B cell (primary cell): ENCODE measurements at regions not wholly inside any gene's neighbourhood (a gene's known extent, or its start where the extent isn't known, plus 50 kb on each side); places are given as distances from the start of the nearest gene placed in this dataset.
A peak's percentile ranks its signal among the peaks of the same experiment; 100 is the strongest.

ENCODE experiments used
- ATAC-seq: fragments of 200-7000 bp; cut with Tn5 transposase; one replicate; pipeline ENCODE4 v1.10.0; 2021; ENCODE audit warnings: low read depth, mild to moderate bottlenecking, moderate number of reproducible peaks, moderate library complexity
- CTCF ChIA-PET: fragments of 350-600 bp; sonication (Branson Sonifier 250); formaldehyde crosslinking; loops from one replicate; lab custom pipeline; 2021; ENCODE audit warnings: antibody characterized with exemption, inconsistent platforms; lab: Charles Lee
- POLR2A ChIA-PET: fragments of 350-600 bp; sonication (Branson Sonifier 250); formaldehyde crosslinking; loops from one replicate; lab custom pipeline; 2021; ENCODE audit warnings: antibody characterized with exemption; lab: Charles Lee
- DNase-seq: peaks from one replicate; pipeline ENCODE4 v3.0.0; 2013
- H2AFZ ChIP-seq: 2 replicates; pipeline ENCODE4 v1.6.1; 2012; ENCODE audit warnings: mild to moderate bottlenecking, low read depth, low read length; ENCODE audit not compliant: insufficient read depth, poor library complexity, severe bottlenecking
- H3K27ac ChIP-seq, 2 donors: 1 replicate in 1 of 2; 2 replicates in 1 of 2; pipeline ENCODE4 v1.5.1; 2012 to 2013; ENCODE audit warnings: low read length in 2 of 2, mild to moderate bottlenecking in 2 of 2, moderate library complexity in 1 of 2
- H3K27me3 ChIP-seq, 4 experiments: fragments of 200-600 bp in 1 of 4; sonication (generic) in 1 of 4; replicated peaks in 1 of 4; 1 replicate in 2 of 4; 2 replicates in 2 of 4; pipeline versions ENCODE4 v1.6.1 to v1.7.0; 2013 to 2016; ENCODE audit warnings: low read length in 3 of 4, mild to moderate bottlenecking in 2 of 4, mixed read lengths in 1 of 4, moderate library complexity in 1 of 4; ENCODE audit not compliant: insufficient read depth in 4 of 4, control insufficient read depth in 3 of 4; ENCODE audit errors: control extremely low read depth in 1 of 4
- H3K36me3 ChIP-seq, 2 experiments: replicated peaks in 1 of 2; 1 replicate in 1 of 2; 2 replicates in 1 of 2; pipeline versions ENCODE4 v1.6.1 to v1.7.1; 2013; ENCODE audit warnings: low read length in 1 of 2; ENCODE audit not compliant: insufficient read depth in 2 of 2, control insufficient read depth in 1 of 2; ENCODE audit errors: control extremely low read depth in 1 of 2, extremely low read depth in 1 of 2
- H3K4me1 ChIP-seq, 2 donors: fragments of 200-600 bp in 1 of 2; sonication (generic) in 1 of 2; 1 replicate in 1 of 2; 2 replicates in 1 of 2; pipeline versions ENCODE4 v1.5.1 to v1.6.1; 2013 to 2017; ENCODE audit warnings: low read length in 2 of 2; ENCODE audit not compliant: control insufficient read depth in 2 of 2, insufficient read depth in 2 of 2
- H3K4me2 ChIP-seq: replicated peaks from 2 replicates; pipeline ENCODE3; 2012; ENCODE audit warnings: mild to moderate bottlenecking, low read depth, low read length; ENCODE audit not compliant: poor library complexity, severe bottlenecking
- H3K4me3 ChIP-seq, 5 experiments: fragments of 200-600 bp in 1 of 5; sonication (generic) in 1 of 5; 1 replicate in 3 of 5; 2 replicates in 2 of 5; pipeline versions ENCODE4 v1.5.1 to v1.7.0; 2011 to 2016; ENCODE audit warnings: low read length in 4 of 5, mild to moderate bottlenecking in 4 of 5, low read depth in 2 of 5, control low read depth in 1 of 5, moderate library complexity in 1 of 5; ENCODE audit not compliant: insufficient read depth in 1 of 5; ENCODE audit errors: control extremely low read depth in 1 of 5, extremely low read depth in 1 of 5
- H3K79me2 ChIP-seq: fragments of 200-600 bp; sonication (generic); one replicate; pipeline ENCODE4 v1.6.0; 2016; ENCODE audit warnings: low read length; ENCODE audit not compliant: control insufficient read depth, insufficient read depth
- H3K9ac ChIP-seq: fragments of 200-600 bp; sonication (generic); 2 replicates; pipeline ENCODE4 v1.6.1; 2017; ENCODE audit warnings: mild to moderate bottlenecking, low read length, moderate library complexity
- H3K9me3 ChIP-seq, 3 donors: one replicate each; pipeline versions ENCODE4 v1.6.1 to v1.7.1; 2013; ENCODE audit warnings: low read length in 2 of 3; ENCODE audit not compliant: control insufficient read depth in 2 of 3, insufficient read depth in 1 of 3; ENCODE audit errors: control extremely low read depth in 1 of 3
- H4K20me1 ChIP-seq: 2 replicates; pipeline ENCODE4 v1.6.0; 2012; ENCODE audit warnings: mild to moderate bottlenecking, low read length; ENCODE audit not compliant: insufficient read depth, control insufficient read depth, poor library complexity, severe bottlenecking
- H3K27ac Mint-ChIP-seq: one replicate; pipeline ENCODE4 v1.8.0; 2021; ENCODE audit warnings: mixed read lengths
- H3K27me3 Mint-ChIP-seq: one replicate; pipeline ENCODE4 v1.8.0; 2021; ENCODE audit warnings: mixed read lengths
- H3K4me1 Mint-ChIP-seq: one replicate; pipeline ENCODE4 v1.8.0; 2021; ENCODE audit warnings: mixed read lengths
- H3K4me3 Mint-ChIP-seq: one replicate; pipeline ENCODE4 v1.8.0; 2021; ENCODE audit warnings: mixed read lengths
- H3K9me3 Mint-ChIP-seq: one replicate; pipeline ENCODE4 v1.8.0; 2022; ENCODE audit warnings: mixed read lengths; ENCODE audit not compliant: insufficient read depth
- EZH2 ChIP-seq: IDR thresholded peaks from 2 replicates; pipeline ENCODE4 v1.6.1; 2012; ENCODE audit warnings: borderline replicate concordance, low read depth, mild to moderate bottlenecking, moderate library complexity, low read length; ENCODE audit not compliant: insufficient read depth, poor library complexity, severe bottlenecking
- WGBS: methylation state at CpG from one replicate; pipeline ENCODE4 v1.1.5; 2013; ENCODE audit warnings: missing lambda C conversion rate; ENCODE audit not compliant: insufficient coverage; 5-methylcytosine and 5-hydroxymethylcytosine counted together
- intact Hi-C: fragments of 100-400 bp; cut with micrococcal nuclease; formaldehyde crosslinking; loops from one replicate; pipeline ENCODE4 v1.10.0; 2022
- TF ChIP-seq, protein P1 (sequence below): fragments of 200-600 bp; IDR thresholded peaks from one replicate; pipeline ENCODE4 v1.8.0; 2022; ENCODE audit warnings: antibody characterized with exemption, mild to moderate bottlenecking

GRCh38 chr12:46661110-46661845 lies 164.5 kb downstream of the SLC38A4 start:
- H3K4me3 Mint-ChIP-seq: peak overlapping the region; percentile 29
- Histone ChIP-seq H3K4me2 (peak overlapping the region; percentile 48), H3K79me2 (no peaks in the 10 kb centered on the region), H2AFZ (peak overlapping the region; percentile 56), H3K27ac (no peak overlapping the region), H3K9ac (peak overlapping the region; percentile 18), H3K27me3 (no peaks in the 10 kb centered on the region), H3K4me1 (peaks cover 21 to 27% of the 10 kb centered on the region in 2 donors), H4K20me1 (no peaks in the 10 kb centered on the region), H3K4me3 (peak overlapping the region in 3 of 5 experiments; percentile 1 to 16 (median 7)), H3K36me3 (no peaks in the 10 kb centered on the region), H3K9me3 (no peaks in the 10 kb centered on the region)
- WGBS: no CpG with 5 or more reads among the region's 2 CpGs
- H3K4me1 Mint-ChIP-seq: peaks cover 28% of the 10 kb centered on the region
- ChIA-PET POLR2A (no interaction called here), CTCF (interaction anchor here (0.6 to 2.0 kb wide), 36 partner anchors 8 to 671 kb away, joined by 3 to 20 read pairs (median 4); no protein-coding TSS in a partner anchor)
- no peaks in the 10 kb centered on the region for H3K9me3 Mint-ChIP-seq
- peak overlapping the region; percentile 64 for H3K27ac Mint-ChIP-seq
- intact Hi-C loops: loop anchor here (1.0 to 10.0 kb wide), 5 partner anchors 290 to 536 kb away; no protein-coding TSS in a partner anchor
- no peak for TF ChIP-seq EZH2
- TF ChIP-seq, protein P1, sequence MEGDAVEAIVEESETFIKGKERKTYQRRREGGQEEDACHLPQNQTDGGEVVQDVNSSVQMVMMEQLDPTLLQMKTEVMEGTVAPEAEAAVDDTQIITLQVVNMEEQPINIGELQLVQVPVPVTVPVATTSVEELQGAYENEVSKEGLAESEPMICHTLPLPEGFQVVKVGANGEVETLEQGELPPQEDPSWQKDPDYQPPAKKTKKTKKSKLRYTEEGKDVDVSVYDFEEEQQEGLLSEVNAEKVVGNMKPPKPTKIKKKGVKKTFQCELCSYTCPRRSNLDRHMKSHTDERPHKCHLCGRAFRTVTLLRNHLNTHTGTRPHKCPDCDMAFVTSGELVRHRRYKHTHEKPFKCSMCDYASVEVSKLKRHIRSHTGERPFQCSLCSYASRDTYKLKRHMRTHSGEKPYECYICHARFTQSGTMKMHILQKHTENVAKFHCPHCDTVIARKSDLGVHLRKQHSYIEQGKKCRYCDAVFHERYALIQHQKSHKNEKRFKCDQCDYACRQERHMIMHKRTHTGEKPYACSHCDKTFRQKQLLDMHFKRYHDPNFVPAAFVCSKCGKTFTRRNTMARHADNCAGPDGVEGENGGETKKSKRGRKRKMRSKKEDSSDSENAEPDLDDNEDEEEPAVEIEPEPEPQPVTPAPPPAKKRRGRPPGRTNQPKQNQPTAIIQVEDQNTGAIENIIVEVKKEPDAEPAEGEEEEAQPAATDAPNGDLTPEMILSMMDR: peak; percentile 70
- no peaks in the 10 kb centered on the region for H3K27me3 Mint-ChIP-seq
- DNase-seq (peak; percentile 70), ATAC-seq (peak; percentile 88)

DNA sequence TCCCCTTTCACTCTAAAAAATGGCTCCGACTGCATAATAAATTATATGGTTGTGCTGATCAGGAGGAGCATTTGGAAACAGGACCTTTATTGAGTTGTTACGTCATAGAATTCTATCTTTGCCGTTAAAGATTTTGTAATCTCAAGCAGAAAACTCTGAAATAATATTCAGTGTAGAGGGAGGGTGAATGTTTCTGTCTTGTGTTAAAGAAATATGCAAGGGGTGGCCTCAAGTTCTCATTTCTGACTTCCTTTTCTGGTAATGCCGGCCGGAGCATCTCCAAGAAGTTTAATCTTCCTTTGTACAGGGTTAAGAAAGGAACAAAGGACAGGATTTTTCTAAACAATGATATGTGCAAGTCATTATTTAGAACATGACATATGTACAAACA lies 165.1 kb downstream of the SLC38A4 start:
- no peaks in the 10 kb centered on the region for H3K27me3 ChIP-seq
- intact Hi-C loops: loop anchor here (1.0 to 10.0 kb wide), 5 partner anchors 289 to 536 kb away; no protein-coding TSS in a partner anchor
- H3K27ac Mint-ChIP-seq: peak overlapping the region; percentile 64
- no peaks in the 10 kb centered on the region for H3K9me3 ChIP-seq
- DNase-seq (peak; percentile 15), ATAC-seq (no peak)
- CTCF ChIA-PET: interaction anchor here (0.6 to 2.0 kb wide), 32 partner anchors 8 to 587 kb away, joined by 3 to 20 read pairs (median 4); no protein-coding TSS in a partner anchor
- 17% methylated on average over 2 of the region's 5 CpGs for WGBS
- H3K36me3 ChIP-seq: no peaks in the 10 kb centered on the region
- H2AFZ ChIP-seq: peak overlapping the region; percentile 56
- peak overlapping the region in 3 of 5 experiments; percentile 1 to 16 (median 7) for H3K4me3 ChIP-seq
- peak overlapping the region; percentile 48 for H3K4me2 ChIP-seq
- H3K27me3 Mint-ChIP-seq: no peaks in the 10 kb centered on the region
- peak overlapping the region; percentile 18 for H3K9ac ChIP-seq
- TF ChIP-seq, protein P1: no peak
- no peak for TF ChIP-seq EZH2
- no peaks in the 10 kb centered on the region for H3K9me3 Mint-ChIP-seq
- H3K4me3 Mint-ChIP-seq: peak overlapping the region; percentile 29
- H3K4me1 Mint-ChIP-seq: peaks cover 28% of the 10 kb centered on the region
- H3K4me1 ChIP-seq: peaks cover 21 to 27% of the 10 kb centered on the region in 2 donors
- no peaks in the 10 kb centered on the region for H4K20me1 ChIP-seq
- H3K27ac ChIP-seq: peak overlapping the region in 1 of 2 donors; percentile 27
- POLR2A ChIA-PET: no interaction called here
- no peaks in the 10 kb centered on the region for H3K79me2 ChIP-seq
